ENCODE measurements at regions not wholly inside any gene's neighbourhood (a gene's known extent, or its start where the extent isn't known, plus 50 kb on each side); places are given as distances from the start of the nearest gene placed in this dataset.

GRCh38 chr3:132229641-132230040, 87.6 kb upstream of the ACP3 start:
- peaks cover 6% of the 10 kb centered on the region for H3K27me3 Mint-ChIP-seq
- Histone ChIP-seq H3K27ac (ENCODE audit: insufficient read depth, low read length, poor library complexity, severe bottlenecking) (no peak overlapping the region), H3K4me1 (ENCODE audit: control insufficient read depth, insufficient read depth, low read length, poor library complexity, severe bottlenecking) (no peaks in the 10 kb centered on the region), H3K9me3 (ENCODE audit: control insufficient read depth in 2 of 2, low read length in 2 of 2) (no peaks in the 10 kb centered on the region), H3K36me3 (ENCODE audit: control insufficient read depth, insufficient read depth, low read length) (no peaks in the 10 kb centered on the region), H3K4me3 (ENCODE audit: low read depth, low read length) (no peak overlapping the region), H3K27me3 (ENCODE audit: control insufficient read depth, insufficient read depth, low read length) (no peaks in the 10 kb centered on the region)
- no peak overlapping the region for H3K4me3 Mint-ChIP-seq
- DNase-seq (no peak), ATAC-seq (ENCODE audit: low read depth in 2 of 2) (no peak)
- no peaks in the 10 kb centered on the region for H3K4me1 Mint-ChIP-seq
- no peak overlapping the region for H3K27ac Mint-ChIP-seq
- H3K36me3 Mint-ChIP-seq, result no peaks in the 10 kb centered on the region
- peaks cover 0 to 2% (median 0%) of the 10 kb centered on the region in 7 donors for H3K9me3 Mint-ChIP-seq

- ATAC-seq (ENCODE audit: low read depth in 2 of 2) (peak in 1 of 2 donors; percentile 12), DNase-seq (no peak)
- Mint-ChIP-seq H3K36me3 (no peaks in the 10 kb centered on the region), H3K27ac (no peak overlapping the region), H3K4me1 (no peaks in the 10 kb centered on the region), H3K9me3 (peaks cover 0 to 2% (median 0%) of the 10 kb centered on the region in 7 donors), H3K4me3 (no peak overlapping the region), H3K27me3 (peaks cover 9% of the 10 kb centered on the region)
- Histone ChIP-seq H3K9me3 (ENCODE audit: control insufficient read depth in 2 of 2, low read length in 2 of 2) (no peaks in the 10 kb centered on the region), H3K4me1 (ENCODE audit: control insufficient read depth, insufficient read depth, low read length, poor library complexity, severe bottlenecking) (no peaks in the 10 kb centered on the region), H3K27ac (ENCODE audit: insufficient read depth, low read length, poor library complexity, severe bottlenecking) (no peak overlapping the region), H3K27me3 (ENCODE audit: control insufficient read depth, insufficient read depth, low read length) (no peaks in the 10 kb centered on the region), H3K4me3 (ENCODE audit: low read depth, low read length) (no peak overlapping the region), H3K36me3 (ENCODE audit: control insufficient read depth, insufficient read depth, low read length) (no peaks in the 10 kb centered on the region)
Observed at GRCh38 chr3:132230156-132231000, 86.8 kb upstream of the ACP3 start.

GRCh38 chr3:132231633-132232032, 85.6 kb upstream of the ACP3 start:
- Mint-ChIP-seq H3K27ac (no peak overlapping the region), H3K36me3 (no peaks in the 10 kb centered on the region), H3K27me3 (peaks cover 12% of the 10 kb centered on the region), H3K9me3 (peaks cover 0 to 2% (median 0%) of the 10 kb centered on the region in 7 donors), H3K4me1 (no peaks in the 10 kb centered on the region), H3K4me3 (no peak overlapping the region)
- Histone ChIP-seq H3K36me3 (ENCODE audit: control insufficient read depth, insufficient read depth, low read length) (no peaks in the 10 kb centered on the region), H3K9me3 (ENCODE audit: control insufficient read depth in 2 of 2, low read length in 2 of 2) (no peaks in the 10 kb centered on the region), H3K4me3 (ENCODE audit: low read depth, low read length) (no peak overlapping the region), H3K4me1 (ENCODE audit: control insufficient read depth, insufficient read depth, low read length, poor library complexity, severe bottlenecking) (no peaks in the 10 kb centered on the region), H3K27me3 (ENCODE audit: control insufficient read depth, insufficient read depth, low read length) (no peaks in the 10 kb centered on the region), H3K27ac (ENCODE audit: insufficient read depth, low read length, poor library complexity, severe bottlenecking) (no peak overlapping the region)
- ATAC-seq (ENCODE audit: low read depth in 2 of 2) (no peak), DNase-seq (no peak)

DNA sequence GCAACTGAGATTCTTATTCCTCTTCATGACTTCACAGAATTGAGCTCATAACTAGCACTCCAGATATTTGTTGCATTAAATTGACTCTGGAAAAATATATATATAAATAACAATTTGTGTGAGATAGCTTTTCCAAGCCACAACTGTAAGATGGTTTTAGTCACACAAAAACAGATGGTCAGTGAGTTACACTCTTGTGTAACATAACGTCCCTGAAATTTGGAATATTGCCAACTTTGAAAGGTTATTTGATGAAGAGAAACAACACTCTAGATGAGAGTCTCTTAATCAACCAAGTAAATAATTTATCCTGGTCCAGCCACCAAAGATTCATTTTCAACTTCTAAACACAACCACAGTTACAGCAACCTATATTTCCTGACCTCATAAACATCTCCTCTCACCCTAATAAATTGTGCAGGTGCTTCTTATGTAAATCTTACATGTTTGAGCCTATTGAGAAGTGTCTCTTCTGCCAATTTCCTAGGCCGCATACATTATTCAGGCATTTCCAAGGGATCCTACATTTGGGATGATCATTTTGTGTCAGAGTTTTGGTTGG, 84.9 kb upstream of the ACP3 start:
- ATAC-seq (ENCODE audit: low read depth in 2 of 2) (no peak), DNase-seq (no peak)
- Mint-ChIP-seq H3K9me3 (no peaks in the 10 kb centered on the region), H3K27me3 (peaks cover 12% of the 10 kb centered on the region), H3K4me3 (no peak overlapping the region), H3K4me1 (no peaks in the 10 kb centered on the region), H3K36me3 (no peaks in the 10 kb centered on the region), H3K27ac (no peak overlapping the region)
- no peaks in the 10 kb centered on the region for H3K36me3 ChIP-seq (ENCODE audit: control insufficient read depth, insufficient read depth, low read length)
- no peaks in the 10 kb centered on the region for H3K4me1 ChIP-seq (ENCODE audit: control insufficient read depth, insufficient read depth, low read length, poor library complexity, severe bottlenecking)
- no peak overlapping the region for H3K27ac ChIP-seq (ENCODE audit: insufficient read depth, low read length, poor library complexity, severe bottlenecking)
- H3K9me3 ChIP-seq (ENCODE audit: control insufficient read depth in 2 of 2, low read length in 2 of 2), result no peaks in the 10 kb centered on the region
- H3K27me3 ChIP-seq (ENCODE audit: control insufficient read depth, insufficient read depth, low read length), result no peaks in the 10 kb centered on the region
- H3K4me3 ChIP-seq (ENCODE audit: low read depth, low read length), result no peak overlapping the region

GRCh38 chr3:132236701-132237651, 80.2 kb upstream of the ACP3 start:
- no peak overlapping the region for H3K27ac ChIP-seq (ENCODE audit: insufficient read depth, low read length, poor library complexity, severe bottlenecking)
- no peak overlapping the region for H3K27ac Mint-ChIP-seq
- ATAC-seq (ENCODE audit: low read depth in 2 of 2) (no peak), DNase-seq (no peak)
- H3K27me3 Mint-ChIP-seq, result peaks cover 21% of the 10 kb centered on the region
- no peak overlapping the region for H3K4me3 Mint-ChIP-seq
- H3K4me3 ChIP-seq (ENCODE audit: low read depth, low read length), result no peak overlapping the region
- no peaks in the 10 kb centered on the region for H3K9me3 ChIP-seq (ENCODE audit: control insufficient read depth in 2 of 2, low read length in 2 of 2)
- no peaks in the 10 kb centered on the region for H3K36me3 Mint-ChIP-seq
- H3K27me3 ChIP-seq (ENCODE audit: control insufficient read depth, insufficient read depth, low read length), result no peaks in the 10 kb centered on the region
- H3K9me3 Mint-ChIP-seq, result peaks cover 0 to 3% (median 0%) of the 10 kb centered on the region in 7 donors
- no peaks in the 10 kb centered on the region for H3K4me1 ChIP-seq (ENCODE audit: control insufficient read depth, insufficient read depth, low read length, poor library complexity, severe bottlenecking)
- H3K36me3 ChIP-seq (ENCODE audit: control insufficient read depth, insufficient read depth, low read length), result no peaks in the 10 kb centered on the region
- H3K4me1 Mint-ChIP-seq, result no peaks in the 10 kb centered on the region

GRCh38 chr3:132237652-132238032, 79.6 kb upstream of the ACP3 start:
- no peaks in the 10 kb centered on the region for H3K9me3 ChIP-seq (ENCODE audit: control insufficient read depth in 2 of 2, low read length in 2 of 2)
- ATAC-seq (ENCODE audit: low read depth in 2 of 2), result no peak
- H3K36me3 Mint-ChIP-seq, result no peaks in the 10 kb centered on the region
- no peak overlapping the region for H3K27ac ChIP-seq (ENCODE audit: insufficient read depth, low read length, poor library complexity, severe bottlenecking)
- H3K4me1 Mint-ChIP-seq, result no peaks in the 10 kb centered on the region
- H3K27ac Mint-ChIP-seq, result no peak overlapping the region
- peaks cover 0 to 3% (median 0%) of the 10 kb centered on the region in 7 donors for H3K9me3 Mint-ChIP-seq
- H3K36me3 ChIP-seq (ENCODE audit: control insufficient read depth, insufficient read depth, low read length), result no peaks in the 10 kb centered on the region
- H3K27me3 Mint-ChIP-seq, result peaks cover 21% of the 10 kb centered on the region
- DNase-seq, result no peak
- H3K4me1 ChIP-seq (ENCODE audit: control insufficient read depth, insufficient read depth, low read length, poor library complexity, severe bottlenecking), result no peaks in the 10 kb centered on the region
- H3K4me3 Mint-ChIP-seq, result no peak overlapping the region
- no peaks in the 10 kb centered on the region for H3K27me3 ChIP-seq (ENCODE audit: control insufficient read depth, insufficient read depth, low read length)
- H3K4me3 ChIP-seq (ENCODE audit: low read depth, low read length), result no peak overlapping the region

DNA sequence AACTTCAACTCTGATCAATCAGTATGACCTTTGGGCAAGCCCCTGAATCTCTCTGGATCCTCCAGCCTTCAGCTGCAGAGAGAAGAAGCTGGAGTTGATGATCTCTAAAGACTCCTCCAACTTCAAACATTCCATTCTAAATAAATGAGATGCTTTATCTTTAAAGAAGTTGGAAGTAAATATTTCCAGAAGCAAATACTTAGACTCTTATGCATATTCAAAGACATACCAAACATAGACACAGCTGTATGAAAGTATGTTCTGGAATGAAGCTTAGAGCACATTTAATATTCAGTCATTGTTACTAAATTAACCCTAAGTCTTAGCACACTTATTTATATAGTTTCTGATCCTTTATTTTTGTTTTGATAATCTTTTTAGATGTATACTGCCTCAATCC, 77.6 kb upstream of the ACP3 start:
- Mint-ChIP-seq H3K4me3 (no peak overlapping the region), H3K27me3 (peaks cover 16% of the 10 kb centered on the region), H3K4me1 (no peaks in the 10 kb centered on the region), H3K27ac (no peak overlapping the region), H3K36me3 (no peaks in the 10 kb centered on the region), H3K9me3 (peaks cover 0 to 3% (median 2%) of the 10 kb centered on the region in 7 donors)
- H3K9me3 ChIP-seq (ENCODE audit: control insufficient read depth in 2 of 2, low read length in 2 of 2), result no peaks in the 10 kb centered on the region
- H3K4me3 ChIP-seq (ENCODE audit: low read depth, low read length), result no peak overlapping the region
- no peaks in the 10 kb centered on the region for H3K4me1 ChIP-seq (ENCODE audit: control insufficient read depth, insufficient read depth, low read length, poor library complexity, severe bottlenecking)
- no peak overlapping the region for H3K27ac ChIP-seq (ENCODE audit: insufficient read depth, low read length, poor library complexity, severe bottlenecking)
- H3K36me3 ChIP-seq (ENCODE audit: control insufficient read depth, insufficient read depth, low read length), result no peaks in the 10 kb centered on the region
- no peaks in the 10 kb centered on the region for H3K27me3 ChIP-seq (ENCODE audit: control insufficient read depth, insufficient read depth, low read length)
- ATAC-seq (ENCODE audit: low read depth in 2 of 2), result no peak
- DNase-seq, result no peak

All from CD4-positive, CD25-positive, alpha-beta regulatory T cell (primary cell).